ENCODE measurements at regions not wholly inside any gene's neighbourhood (a gene's known extent, or its start where the extent isn't known, plus 50 kb on each side); places are given as distances from the start of the nearest gene placed in this dataset.

- TF ChIP-seq, protein P1, sequence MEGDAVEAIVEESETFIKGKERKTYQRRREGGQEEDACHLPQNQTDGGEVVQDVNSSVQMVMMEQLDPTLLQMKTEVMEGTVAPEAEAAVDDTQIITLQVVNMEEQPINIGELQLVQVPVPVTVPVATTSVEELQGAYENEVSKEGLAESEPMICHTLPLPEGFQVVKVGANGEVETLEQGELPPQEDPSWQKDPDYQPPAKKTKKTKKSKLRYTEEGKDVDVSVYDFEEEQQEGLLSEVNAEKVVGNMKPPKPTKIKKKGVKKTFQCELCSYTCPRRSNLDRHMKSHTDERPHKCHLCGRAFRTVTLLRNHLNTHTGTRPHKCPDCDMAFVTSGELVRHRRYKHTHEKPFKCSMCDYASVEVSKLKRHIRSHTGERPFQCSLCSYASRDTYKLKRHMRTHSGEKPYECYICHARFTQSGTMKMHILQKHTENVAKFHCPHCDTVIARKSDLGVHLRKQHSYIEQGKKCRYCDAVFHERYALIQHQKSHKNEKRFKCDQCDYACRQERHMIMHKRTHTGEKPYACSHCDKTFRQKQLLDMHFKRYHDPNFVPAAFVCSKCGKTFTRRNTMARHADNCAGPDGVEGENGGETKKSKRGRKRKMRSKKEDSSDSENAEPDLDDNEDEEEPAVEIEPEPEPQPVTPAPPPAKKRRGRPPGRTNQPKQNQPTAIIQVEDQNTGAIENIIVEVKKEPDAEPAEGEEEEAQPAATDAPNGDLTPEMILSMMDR (optimal IDR thresholded peaks at IDR 0.05 in 1 of 3, IDR thresholded peaks at IDR 0.05 in 1 of 3, conservative IDR thresholded peaks at IDR 0.05 in 1 of 3; ENCODE audit: extremely low read depth in 1 of 3, insufficient read depth in 2 of 3, low read length in 3 of 3), result no peak
- no peak for TF ChIP-seq EZH2 (IDR thresholded peaks at IDR 0.05; ENCODE audit: low read length)
Observed at GRCh38 chr6:39999006-39999867, 65.0 kb upstream of the MOCS1 start.

Data from keratinocyte (primary cell).